ENCODE measurements at regions not wholly inside any gene's neighbourhood (a gene's known extent, or its start where the extent isn't known, plus 50 kb on each side); places are given as distances from the start of the nearest gene placed in this dataset.

DNA sequence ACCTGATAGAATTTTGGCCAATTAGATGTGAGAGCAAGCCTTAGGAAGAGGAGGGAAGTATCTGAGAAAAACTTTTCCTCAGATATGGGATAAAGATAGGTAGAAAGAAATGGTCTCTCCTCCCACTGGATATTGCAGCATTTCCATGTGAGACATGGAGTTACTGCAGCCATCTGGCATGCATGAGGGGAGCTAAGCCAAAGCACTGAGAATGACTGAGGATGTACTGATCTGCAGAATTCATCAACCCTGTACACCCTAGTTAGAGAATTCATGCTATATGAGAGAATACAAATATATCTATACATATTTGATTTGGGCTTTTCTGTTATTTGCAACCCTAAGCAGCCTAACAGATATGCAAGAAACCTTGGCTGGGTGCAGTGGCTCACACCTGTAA, 52.5 kb upstream of the RPL34 start:
- intact Hi-C loops (cut with DNase I) = no loop called here
- DNase-seq = no peak
- Histone ChIP-seq H3K9me3 (no peaks in the 10 kb centered on the region), H3K4me1 (no peaks in the 10 kb centered on the region), H3K36me3 (no peaks in the 10 kb centered on the region), H3K27ac (no peak overlapping the region), H3K4me3 (no peak overlapping the region), H3K9ac (ENCODE audit: low read depth in 2 of 2, low read length in 2 of 2) (no peak overlapping the region), H3K27me3 (no peaks in the 10 kb centered on the region)
- TF ChIP-seq, protein P1, sequence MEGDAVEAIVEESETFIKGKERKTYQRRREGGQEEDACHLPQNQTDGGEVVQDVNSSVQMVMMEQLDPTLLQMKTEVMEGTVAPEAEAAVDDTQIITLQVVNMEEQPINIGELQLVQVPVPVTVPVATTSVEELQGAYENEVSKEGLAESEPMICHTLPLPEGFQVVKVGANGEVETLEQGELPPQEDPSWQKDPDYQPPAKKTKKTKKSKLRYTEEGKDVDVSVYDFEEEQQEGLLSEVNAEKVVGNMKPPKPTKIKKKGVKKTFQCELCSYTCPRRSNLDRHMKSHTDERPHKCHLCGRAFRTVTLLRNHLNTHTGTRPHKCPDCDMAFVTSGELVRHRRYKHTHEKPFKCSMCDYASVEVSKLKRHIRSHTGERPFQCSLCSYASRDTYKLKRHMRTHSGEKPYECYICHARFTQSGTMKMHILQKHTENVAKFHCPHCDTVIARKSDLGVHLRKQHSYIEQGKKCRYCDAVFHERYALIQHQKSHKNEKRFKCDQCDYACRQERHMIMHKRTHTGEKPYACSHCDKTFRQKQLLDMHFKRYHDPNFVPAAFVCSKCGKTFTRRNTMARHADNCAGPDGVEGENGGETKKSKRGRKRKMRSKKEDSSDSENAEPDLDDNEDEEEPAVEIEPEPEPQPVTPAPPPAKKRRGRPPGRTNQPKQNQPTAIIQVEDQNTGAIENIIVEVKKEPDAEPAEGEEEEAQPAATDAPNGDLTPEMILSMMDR (IDR thresholded peaks at IDR 0.05) = no peak

DNA sequence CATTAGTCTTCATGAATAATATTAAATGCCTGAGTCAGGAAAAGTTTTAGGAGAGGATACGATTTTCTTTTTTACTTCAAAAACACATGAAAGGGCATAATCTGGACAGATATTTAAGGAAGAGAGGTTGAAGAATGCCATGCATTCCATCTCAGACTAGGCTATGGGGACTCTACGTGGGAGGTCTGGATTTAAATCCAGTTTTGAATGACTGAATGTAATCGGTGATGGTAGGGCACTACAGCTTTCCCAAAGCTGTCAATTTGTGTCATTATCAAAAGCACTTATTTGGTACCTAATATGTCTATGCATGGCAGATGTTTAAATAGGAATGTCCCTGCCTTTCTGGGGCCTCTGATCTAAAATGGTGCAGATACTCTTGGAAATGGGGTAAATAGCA, 59.3 kb upstream of the RPL34 start:
- TF ChIP-seq, protein P1 (IDR thresholded peaks at IDR 0.05) = no peak
- Histone ChIP-seq H3K9me3 (no peaks in the 10 kb centered on the region), H3K4me3 (no peak overlapping the region), H3K27ac (no peak overlapping the region), H3K9ac (ENCODE audit: low read depth in 2 of 2, low read length in 2 of 2) (no peak overlapping the region), H3K27me3 (no peaks in the 10 kb centered on the region), H3K36me3 (no peaks in the 10 kb centered on the region), H3K4me1 (no peaks in the 10 kb centered on the region)
- no peak for DNase-seq
- intact Hi-C loops (cut with DNase I) = no loop called here

DNA sequence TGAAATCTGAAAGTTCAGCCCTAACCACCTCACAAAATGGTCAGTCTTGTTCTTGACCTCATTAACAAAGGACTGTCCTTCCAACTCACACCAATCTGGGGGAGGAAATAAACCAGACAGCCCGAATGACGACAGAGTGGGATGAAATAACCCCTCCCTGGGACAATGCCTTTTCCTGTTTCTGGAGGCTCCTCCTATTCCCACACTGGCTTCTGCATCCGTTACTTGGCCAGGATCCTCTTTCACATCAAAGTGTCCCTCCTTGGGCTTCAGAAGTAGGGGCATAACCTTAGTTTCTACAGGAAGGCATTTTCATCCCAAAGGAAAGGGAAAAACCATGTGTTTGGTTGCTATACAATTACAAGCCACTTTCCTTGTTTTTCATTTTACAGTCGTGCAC, 59.8 kb upstream of the RPL34 start:
- Histone ChIP-seq H3K4me3 (no peak overlapping the region), H3K36me3 (no peaks in the 10 kb centered on the region), H3K4me1 (no peaks in the 10 kb centered on the region), H3K27me3 (no peaks in the 10 kb centered on the region), H3K9me3 (no peaks in the 10 kb centered on the region), H3K9ac (ENCODE audit: low read depth in 2 of 2, low read length in 2 of 2) (no peak overlapping the region), H3K27ac (no peak overlapping the region)
- intact Hi-C loops (cut with DNase I) = no loop called here
- TF ChIP-seq, protein P1 (IDR thresholded peaks at IDR 0.05) = no peak
- DNase-seq = no peak

DNA sequence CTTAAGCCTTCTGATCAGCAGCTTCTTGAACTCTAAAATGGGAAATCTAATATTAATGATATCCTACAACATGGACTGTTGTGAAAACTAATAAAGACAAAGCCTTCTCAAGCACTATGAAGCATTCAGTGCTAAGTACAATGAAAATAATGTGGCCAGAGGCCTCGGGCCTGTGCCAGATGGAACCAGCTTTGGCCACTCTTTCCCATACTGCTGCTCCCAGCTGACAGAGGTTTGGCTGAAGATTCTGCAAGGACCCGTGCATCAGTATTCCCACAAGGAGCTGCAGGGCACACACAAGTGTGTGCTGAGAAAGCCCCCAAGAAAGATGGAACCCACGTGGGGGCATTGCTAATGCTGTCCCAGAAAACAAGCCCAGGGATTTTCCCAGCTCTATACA, 60.5 kb upstream of the RPL34 start:
- Histone ChIP-seq H3K36me3 (no peaks in the 10 kb centered on the region), H3K9ac (ENCODE audit: low read depth in 2 of 2, low read length in 2 of 2) (no peak overlapping the region), H3K9me3 (no peaks in the 10 kb centered on the region), H3K4me3 (no peak overlapping the region), H3K27ac (no peak overlapping the region), H3K27me3 (no peaks in the 10 kb centered on the region), H3K4me1 (no peaks in the 10 kb centered on the region)
- intact Hi-C loops (cut with DNase I) = no loop called here
- TF ChIP-seq, protein P1 (IDR thresholded peaks at IDR 0.05) = no peak
- no peak for DNase-seq

DNA sequence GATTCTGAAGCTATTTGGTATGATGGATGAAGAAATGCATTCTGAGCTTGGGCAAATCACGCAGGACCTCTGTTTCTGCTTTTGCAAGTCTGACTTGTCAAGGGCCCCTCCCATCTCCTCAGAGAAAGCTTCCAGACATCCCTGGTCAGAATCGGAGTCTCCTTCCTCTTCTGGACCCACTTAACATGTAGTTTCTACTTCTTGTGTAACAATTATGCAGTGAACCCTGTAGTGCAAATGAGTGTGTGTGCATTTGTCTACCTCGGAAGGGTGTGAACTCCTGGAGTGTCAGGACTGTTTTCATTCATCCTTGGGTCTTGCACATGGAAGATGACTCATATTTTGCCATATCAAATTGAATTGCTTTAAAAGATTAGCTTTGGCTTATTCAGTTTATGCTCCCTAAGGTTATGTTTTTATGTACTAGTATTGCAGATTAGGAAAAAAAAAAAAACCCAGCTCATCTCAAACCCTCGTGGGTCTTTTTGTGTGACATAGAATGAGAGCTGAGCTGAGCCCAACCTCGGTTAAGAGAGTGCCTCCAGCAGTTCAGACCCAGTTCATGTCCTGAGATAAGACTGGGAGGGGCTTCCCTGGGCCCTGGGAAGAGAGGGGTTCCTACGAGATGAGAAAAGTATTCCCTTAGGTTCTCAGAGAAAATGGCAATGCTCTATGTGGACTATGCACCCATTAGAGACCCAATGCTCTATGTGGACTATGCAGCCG, 61.1 kb upstream of the RPL34 start:
- H3K9me3 ChIP-seq = no peaks in the 10 kb centered on the region
- H3K27ac ChIP-seq = no peak overlapping the region
- H3K9ac ChIP-seq (ENCODE audit: low read depth in 2 of 2, low read length in 2 of 2) = no peak overlapping the region
- H3K4me3 ChIP-seq = no peak overlapping the region
- TF ChIP-seq, protein P1 (IDR thresholded peaks at IDR 0.05) = no peak
- no peaks in the 10 kb centered on the region for H3K36me3 ChIP-seq
- no peaks in the 10 kb centered on the region for H3K27me3 ChIP-seq
- no peak for DNase-seq
- no peaks in the 10 kb centered on the region for H3K4me1 ChIP-seq
- intact Hi-C loops (cut with DNase I) = no loop called here

Data from colonic mucosa (tissue), 4 donors.